ENCODE measurements at regions not wholly inside any gene's neighbourhood (a gene's known extent, or its start where the extent isn't known, plus 50 kb on each side); places are given as distances from the start of the nearest gene placed in this dataset.
"Not testable (repeated sequence)": the region's sequence is repeated elsewhere in the genome, so short reads cannot be mapped to it uniquely, and the experiment has no call there.

DNA sequence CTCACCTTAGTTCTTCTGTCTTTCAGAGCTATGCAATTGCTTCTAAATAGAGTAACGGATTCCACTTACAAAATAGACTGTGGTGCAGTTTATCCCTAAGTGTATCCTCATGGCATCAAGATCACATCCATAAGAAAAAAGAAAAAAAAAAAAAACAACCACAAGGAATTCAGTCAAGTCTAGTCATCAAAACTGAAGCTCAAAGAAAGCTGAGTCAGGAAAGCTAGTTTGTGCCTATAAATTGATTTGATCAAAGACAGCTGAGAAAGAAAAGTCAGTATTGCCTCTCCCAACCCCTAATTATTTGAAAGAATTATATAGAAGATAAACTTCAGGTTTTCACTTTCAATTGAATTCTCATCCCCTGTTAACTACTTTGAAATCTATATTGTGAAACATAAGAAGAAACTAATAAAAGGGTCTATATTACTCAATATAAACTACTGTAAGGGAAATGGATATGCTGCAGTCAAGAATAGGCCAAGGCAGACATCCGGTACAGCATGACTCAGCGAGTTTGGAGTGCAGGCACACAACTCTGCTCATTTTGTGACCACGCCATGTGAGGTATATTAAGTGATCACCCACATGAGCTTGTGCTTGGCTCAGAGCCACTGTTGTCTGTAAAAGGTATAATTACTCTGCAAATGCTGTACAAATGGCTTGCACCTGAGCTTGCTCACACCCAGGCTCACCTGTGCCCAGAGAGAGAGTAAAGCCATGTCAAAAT lies 568.1 kb upstream of the CRIM1 start:
- peak; percentile 61 for DNase-seq

DNA sequence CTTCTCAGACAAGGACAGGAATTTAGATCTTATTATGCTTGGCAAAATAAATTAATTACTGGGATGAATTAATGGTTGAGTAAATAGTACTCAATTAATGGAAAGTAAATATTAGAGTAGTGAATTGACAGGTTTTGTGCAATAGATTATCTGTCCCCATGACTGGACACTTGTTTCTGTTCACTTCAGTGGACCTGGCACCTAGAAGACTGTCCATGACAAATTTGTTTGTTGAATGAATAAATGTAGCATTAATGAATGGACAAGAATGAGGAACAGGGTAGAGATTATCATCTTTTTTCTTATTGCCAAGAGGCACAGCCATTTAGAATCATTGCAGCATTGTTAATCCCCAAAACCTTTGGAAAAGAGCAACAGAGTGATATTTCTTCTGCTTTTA lies 570.0 kb upstream of the CRIM1 start:
- DNase-seq = no peak

DNA sequence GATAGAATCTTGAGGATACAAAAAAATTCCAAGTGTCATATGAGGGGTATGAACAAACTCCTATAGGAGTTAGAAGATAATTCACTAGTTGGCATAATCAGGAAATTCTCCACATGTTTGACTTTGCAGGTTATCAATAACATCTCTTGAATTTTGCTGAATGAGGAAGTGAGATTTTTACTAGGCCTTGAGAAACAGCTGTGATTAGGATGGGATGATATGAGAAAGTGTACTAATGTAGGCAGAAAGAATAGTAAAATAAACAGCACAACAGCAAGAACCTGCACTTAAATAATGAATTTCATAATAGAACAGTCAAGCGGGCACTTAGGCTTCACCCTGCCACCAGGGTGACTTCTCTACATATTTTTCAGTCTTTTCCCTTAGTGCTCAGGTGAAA lies 570.8 kb upstream of the CRIM1 start:
- DNase-seq = no peak

DNA sequence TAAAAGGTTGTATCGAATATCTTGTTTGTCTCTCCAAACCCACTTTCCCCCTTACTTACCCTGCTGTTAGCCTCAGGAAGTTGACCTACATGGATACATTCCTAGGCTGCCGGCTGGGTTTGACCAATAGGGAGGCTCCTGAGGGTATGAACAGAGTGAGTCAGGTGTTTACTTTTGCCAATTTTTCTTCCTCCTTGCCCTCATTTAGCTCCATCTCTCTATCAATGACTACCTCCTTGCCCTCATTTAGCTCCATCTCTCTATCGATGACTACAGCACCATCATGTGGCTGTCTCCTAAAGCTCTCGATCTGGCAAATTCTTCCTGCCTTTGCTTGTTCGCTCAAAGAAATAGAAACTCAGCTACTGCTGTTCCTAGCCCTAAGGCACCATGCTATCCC lies 571.9 kb upstream of the CRIM1 start:
- DNase-seq = no peak

DNA sequence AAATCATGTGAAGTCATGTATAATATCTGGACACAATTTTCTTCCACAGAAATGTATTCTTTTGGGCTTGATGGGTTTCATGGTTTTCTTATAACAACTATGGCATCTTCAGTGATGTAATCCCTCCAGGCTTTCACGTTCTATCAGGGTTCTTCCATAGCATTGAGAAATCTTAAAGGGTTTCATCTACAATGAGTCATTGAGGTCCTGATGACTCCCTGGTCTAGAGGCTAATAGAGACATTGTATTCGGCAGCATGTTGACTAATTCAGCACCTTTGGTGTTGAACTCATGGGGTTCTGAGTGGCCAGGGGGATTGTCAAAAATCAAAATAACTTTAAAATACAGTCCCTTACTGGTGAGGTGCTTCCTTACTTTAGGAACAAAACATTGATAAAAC lies 614.0 kb upstream of the CRIM1 start:
- DNase-seq = no peak

DNA sequence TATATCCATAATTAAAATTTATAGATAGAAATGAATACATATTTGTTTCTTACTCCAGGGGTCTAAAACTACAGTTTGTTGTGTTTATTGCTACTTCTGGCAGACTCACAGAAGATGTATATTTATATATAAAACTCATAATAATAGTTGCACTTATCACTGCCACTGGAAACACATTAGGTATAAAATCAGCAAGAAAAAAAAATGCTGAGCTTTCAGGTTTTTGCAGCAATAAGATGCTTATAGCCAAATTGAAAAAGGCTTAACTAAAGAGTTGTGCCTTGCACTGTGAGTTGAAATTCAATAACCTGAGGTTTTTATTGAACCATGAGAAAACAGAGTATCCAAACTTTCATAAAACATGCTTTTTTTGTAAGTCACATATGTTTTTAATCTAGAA lies 623.9 kb upstream of the CRIM1 start:
- DNase-seq = no peak

DNA sequence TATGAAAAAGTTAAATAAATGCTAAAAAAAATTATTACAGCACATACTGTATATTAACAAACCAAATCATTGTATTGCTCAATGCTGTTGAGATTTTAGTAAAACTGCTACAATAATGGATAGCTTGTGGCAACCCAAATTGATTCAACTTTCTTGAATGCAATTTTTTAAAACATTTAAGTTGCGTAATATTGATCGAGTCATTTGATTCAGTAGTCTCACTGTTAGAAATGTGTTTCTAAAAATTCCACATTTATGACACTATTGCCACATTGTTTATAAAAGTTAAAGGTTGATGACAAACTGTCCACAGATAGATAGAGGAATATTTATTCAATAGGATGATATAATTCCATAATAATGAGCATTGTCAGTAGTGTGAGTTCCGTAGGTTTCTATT lies 640.7 kb upstream of the CRIM1 start:
- no peak for DNase-seq

DNA sequence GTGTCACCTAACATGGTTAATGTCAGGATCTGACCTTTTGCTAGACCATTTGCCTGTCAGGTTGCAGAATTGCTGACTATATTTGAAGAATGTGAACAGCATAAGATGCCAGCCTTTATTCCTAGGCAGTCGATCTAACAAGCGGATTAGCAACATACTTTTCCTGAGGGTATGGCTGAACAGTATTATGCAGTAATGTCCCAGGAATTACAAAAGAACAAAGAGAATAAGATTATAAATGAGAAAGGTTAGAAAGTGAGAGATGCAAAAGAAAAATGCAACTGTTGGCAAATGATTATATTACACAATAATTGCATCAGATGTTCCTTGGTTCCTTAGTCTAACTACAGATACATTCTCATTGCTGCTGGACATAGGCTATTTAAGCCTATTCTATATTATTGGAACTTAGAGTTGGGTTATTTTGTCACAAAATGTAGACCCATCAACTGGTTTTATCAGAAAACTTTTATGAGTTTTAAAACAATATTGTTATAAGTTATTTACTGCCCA lies 647.1 kb upstream of the CRIM1 start:
- DNase-seq = no peak

DNA sequence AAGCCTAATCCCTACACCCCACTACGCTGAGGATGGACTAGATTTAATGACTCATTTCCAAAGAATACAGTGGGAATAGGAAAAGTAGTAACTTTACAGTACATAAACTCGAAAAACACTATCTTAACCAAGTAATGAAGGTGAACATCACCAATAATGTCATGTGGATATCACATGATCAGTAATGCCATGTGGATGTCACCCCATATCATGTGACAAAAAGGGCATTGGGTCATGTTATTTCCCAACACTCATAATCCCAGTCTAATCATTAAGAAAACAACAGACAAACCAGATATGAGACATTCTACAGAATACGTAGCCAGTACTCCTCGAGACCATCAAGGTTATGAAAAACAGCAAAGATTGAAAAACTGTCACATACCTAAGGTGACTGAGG lies 667.3 kb upstream of the CRIM1 start:
- no peak for DNase-seq

DNA sequence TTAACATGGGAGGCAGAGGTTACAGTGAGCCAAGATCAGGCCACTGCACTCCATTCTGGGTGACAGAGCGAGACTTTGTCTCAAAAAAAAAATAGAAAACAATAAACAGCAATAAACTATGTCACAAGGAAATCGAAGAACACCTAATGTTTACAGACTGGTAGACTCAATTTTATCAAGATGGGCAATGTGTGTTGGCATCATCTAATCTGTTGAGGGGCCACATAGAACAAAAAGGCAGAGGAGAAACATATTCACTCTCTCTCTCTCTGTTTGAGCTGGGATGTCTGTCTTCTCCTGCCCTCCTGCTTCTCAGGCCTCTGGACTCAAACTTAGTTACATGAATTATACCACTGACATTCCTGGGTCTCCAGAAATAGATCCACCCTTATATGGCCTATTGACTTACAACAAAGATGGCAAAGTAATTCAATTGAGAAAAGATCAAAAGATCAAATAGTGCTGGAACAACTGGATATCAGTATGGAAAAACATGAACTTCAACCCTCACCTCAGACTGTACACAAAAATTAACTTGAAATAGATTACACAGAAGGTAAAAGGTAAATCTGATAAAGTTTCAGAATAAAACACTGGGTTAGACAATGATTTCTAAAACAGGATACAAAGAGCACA lies 703.8 kb upstream of the CRIM1 start:
- no peak for DNase-seq

DNA sequence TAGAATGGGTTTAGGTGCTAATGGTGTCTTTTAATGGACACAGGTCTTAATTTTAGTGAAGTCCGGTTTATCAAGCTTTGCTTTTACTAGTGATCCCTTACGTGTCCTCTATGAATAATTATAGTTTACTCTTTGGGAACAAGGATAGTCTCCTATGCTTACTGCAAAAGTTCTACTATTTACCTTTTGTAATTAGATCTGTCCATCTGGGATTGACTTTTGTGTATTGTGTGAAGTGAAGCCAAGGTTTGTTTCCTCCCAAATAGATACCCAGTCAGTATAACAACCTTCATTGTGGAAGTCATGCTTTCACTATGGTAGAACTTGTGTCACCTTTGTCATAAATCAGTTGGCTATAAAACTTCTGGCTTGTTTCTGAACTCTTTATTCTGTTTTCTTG lies 740.9 kb upstream of the CRIM1 start:
- DNase-seq = no peak

DNA sequence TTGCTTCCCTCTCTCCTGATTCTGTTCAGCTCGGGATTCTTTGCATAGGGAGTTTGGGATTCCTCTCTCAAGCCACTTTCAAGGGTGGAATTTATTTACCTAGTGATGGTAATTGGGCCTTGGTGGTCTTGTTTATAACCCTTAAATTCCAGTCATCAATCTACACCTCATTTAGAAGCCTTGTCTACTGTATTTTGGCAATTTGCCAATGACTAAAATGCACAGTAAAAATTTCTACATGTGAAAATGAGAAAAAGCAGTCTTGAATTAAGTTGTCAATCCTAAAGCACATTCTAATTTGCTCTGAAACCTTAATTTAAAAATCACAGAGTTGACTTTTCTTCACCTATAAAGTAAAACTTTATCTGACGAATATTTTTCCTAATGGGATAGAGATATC lies 749.2 kb upstream of the CRIM1 start:
- no peak for DNase-seq

DNA sequence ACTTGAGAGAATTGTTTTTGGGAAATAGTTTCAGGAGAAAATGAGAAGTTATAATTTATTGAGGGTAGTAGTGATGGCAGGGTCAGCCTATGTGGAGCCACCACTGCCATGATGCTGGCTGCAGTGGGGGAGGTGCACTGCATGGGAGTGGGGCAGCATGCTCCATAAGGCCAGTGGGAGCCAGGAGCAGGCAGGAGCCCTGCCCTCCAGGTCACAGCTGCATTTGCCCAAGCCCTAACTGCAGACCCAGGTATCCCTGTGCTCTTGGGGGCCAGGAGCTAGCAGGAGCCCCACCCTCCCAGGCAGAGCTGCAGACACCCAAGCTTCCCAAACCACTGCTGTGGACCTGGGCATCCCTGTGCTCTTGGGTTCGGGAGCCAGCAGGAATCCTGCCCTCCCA lies 757.3 kb upstream of the CRIM1 start:
- no peak for DNase-seq

DNA sequence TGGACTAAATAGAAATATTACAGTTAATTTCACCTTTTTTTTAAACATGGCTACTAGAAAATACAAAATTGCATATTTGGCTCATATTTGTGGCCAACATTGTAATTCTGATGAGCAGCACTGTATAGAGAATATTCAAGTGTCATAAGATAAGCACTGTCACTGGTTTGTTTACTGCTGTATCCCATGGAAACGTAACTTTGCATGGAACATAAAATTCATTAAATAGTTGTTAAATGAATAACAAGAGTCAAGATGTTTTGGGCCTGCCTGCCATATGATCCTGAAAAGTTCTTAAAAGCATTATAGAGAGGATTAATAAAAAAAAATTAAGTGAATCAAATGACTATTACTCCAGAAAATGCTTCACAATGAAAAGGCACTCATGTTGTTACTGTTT lies 763.7 kb upstream of the CRIM1 start:
- DNase-seq = no peak

DNA sequence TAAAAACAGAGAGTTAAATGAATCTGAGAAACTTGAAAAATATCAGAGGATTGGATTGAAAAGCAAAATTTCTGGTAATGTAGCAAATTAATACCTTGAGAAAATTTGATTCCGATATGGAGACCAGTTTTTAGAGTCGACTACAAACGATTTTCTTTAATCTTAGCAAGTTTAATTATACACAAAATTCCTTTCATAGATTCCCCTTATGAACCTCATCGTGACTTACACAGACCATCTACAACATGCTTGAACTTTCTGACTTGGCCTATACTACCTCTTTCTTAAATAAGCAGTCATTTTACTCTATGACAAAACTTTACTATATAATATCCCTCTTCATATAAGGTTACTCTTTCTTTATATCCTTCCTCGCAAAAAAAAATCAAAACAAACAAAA lies 769.6 kb upstream of the CRIM1 start:
- no peak for DNase-seq

DNA sequence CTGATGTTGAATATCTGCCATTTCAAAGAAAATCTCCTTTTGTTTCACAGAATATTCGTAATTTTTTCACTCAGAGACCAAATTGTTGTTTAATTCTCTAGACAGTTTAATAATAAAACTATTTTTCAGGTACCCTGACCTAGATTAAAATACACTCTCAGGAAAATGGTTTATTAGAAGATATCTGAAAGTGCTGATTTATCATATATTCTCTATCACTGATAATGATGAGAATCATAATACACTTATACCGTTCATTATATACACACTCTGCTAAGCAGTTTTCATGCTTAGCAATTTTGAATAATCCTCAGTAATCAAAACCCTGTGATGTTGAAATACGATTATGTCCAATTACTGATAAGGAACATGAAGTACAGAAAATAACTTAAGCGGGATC lies 772.9 kb upstream of the CRIM1 start:
- no peak for DNase-seq

DNA sequence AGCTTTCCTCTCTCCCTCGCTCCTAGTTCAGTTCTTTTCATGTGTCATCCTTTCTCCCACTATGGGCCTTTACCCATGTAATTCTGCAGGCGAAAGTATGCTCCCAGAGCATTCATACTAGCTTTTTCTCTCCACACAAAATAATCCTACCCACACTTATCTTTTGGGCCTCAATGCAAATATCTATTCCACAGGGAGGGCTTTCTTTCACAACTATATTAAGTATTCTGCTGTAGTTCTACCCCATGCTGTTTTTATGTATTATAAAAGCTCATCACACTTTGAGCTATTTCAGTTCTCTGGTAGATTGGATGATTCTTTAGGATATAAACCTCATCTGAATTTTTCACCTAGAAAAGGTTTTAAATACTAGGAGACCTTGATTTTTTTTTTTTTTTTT lies 774.6 kb upstream of the CRIM1 start:
- DNase-seq = no peak

DNA sequence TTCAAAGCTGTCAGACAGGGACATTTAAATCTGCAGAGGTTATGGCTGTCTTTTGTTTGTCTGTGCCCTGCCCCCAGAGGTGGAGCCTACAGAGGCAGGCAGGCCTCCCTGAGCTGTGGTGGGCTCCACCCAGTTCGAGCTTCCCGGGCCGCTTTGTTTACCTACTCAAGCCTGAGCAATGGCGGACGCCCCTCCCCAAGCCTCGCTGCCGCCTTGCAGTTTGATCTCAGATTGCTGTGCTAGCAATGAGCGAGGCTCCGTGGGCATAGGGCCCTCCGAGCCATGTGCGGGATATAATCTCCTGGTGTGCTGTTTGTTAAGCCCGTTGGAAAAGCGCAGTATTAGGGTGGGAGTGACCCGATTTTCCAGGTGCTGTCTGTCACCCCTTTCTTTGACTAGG lies 787.0 kb upstream of the CRIM1 start:
- DNase-seq = not testable (repeated sequence)

DNA sequence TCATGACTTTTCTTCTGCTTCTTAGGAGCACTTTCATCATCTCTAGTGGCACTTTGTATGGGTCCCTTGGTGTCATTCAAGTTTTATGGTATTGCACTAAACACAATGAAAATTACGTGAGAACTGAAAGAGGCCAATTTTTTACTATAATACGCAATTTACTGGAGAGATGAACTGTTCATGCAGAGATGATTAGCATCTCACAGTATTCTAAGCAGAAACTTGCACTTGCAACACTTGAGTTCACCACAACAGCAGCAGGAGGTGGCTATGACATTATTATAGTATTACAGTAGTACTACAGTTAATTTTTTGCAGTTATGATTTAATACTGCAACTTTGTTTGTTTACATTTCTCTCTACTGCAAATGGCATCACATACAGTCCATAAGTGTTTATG lies 793.1 kb upstream of the CRIM1 start:
- DNase-seq = no peak

DNA sequence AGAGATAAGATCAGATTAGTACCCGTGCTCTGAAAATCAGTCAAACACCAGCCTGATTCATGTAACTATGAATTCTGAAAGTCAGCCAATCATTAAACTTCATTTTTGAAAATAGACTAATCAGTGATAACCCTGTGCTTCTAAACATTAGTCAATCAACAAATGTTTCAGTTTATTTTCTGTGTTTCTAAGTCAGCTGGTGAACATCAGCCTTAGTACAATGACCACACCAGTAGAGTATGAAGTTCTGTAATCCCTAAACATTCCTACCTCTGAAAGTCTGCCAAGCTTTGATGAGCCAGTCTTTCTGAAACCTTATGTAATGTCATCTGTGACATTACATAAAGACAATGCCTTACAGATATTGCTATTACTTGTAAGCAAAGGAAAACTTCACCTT lies 807.4 kb upstream of the CRIM1 start:
- no peak for DNase-seq

DNA sequence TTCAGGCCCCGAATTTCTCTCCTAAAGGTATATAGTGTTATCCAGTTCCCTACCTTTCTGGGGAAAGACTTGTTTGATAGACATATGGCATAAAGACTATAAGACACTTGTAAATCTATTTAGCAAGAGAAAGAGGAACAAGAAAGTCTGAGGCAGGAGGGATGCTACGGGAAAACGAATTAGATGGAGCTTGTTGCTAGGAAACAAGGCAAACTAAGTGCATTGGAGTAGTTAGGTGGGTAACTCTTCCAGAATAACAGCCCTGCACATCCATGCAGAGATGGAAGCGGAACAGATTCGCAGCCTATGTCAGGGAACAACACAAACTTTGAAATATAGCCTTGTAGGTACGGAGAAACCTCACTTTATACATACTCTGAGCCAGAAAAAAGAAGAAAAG lies 810.3 kb upstream of the CRIM1 start:
- no peak for DNase-seq

DNA sequence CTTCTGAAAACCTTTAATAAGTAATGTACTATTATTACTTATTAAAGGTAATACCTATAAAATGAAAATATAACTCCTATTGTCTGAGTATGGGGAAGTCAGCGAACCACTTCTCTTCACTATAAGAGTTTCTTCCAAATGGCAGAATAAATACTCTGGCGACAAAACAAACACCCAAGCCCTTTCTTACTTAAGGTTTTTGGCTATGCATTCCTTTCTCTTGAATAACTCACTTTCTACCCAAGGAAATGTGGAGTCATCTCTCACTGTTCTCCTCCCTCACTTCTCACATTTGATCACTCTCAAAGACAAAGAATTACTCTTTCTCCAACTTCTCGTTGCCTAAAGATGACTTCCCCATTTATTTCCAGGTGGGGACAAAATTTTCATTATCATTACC lies 816.8 kb upstream of the CRIM1 start:
- DNase-seq = no peak

DNA sequence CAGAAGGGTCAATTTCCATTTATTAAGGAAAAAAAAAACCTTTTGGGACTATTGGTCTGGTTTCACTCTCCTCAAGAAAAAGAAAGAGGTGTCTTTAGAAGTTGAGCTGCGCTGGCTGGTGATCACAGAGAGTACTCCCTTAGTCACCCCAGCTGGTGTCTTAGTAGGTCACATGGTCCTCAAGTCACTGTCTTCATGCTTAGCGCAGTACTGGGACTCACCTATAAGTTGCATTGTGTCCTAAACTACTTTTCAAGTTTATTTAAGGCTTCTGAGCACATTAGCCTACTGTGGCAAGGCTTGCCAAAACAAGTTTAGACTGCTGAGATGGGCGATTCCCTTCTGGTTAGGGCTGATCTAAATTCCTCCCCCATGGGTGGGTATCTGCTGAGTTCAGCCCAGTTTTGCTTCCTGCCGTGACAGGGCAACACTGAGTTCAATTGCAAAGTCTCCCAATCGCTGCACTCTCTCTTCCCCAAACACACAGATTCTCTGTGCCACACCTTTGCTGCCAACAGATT lies 824.9 kb upstream of the CRIM1 start:
- DNase-seq = no peak

DNA sequence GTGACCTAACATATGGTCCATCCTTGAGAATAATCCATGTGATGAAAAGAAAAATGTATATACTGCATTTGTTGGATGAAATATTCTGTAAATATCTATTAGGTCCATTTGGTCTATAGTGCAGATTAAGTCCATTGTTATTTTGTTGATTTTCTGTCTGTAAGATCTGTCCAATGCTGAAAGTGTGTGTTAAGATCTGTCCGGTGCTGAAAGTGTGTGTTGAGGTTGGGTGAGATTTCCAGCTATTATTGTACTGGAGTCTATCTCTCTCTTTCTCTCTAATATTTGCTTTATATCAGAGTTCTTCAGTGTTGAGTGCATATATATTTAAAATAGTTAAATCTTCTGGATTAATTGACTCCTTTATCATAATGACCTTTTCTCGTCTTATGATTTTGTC lies 828.8 kb upstream of the CRIM1 start:
- no peak for DNase-seq

DNA sequence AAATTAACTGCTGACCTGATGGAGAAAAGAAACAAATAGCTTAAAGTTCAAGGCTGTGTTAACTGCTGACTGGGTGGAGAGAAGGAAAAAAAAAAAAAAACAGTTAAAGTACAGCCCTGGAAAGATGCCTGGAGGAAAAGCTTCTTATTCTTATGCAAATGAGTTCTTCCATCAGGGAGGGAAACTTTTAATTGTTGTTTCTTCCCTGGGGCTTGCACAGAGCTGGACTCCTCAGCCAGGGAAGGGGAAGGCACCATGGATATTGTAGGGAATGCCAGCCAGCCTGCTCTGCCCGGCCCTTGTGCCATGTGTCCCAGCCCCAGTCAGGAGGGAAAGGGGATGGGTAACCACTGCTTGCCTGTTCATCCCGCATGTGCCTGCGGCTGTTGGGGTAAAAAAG lies 833.1 kb upstream of the CRIM1 start:
- DNase-seq = no peak
